OCI-LY1 (cell line): ENCODE measurements at regions not wholly inside any gene's neighbourhood (a gene's known extent, or its start where the extent isn't known, plus 50 kb on each side); places are given as distances from the start of the nearest gene placed in this dataset.

ENCODE experiments used
- H2AFZ ChIP-seq: fragments of 200-600 bp; sonication (generic), shearing (Covaris generic); 2 replicates; pipeline ENCODE4 v1.6.0; 2014; ENCODE audit warnings: antibody characterized with exemption, mild to moderate bottlenecking, low read length
- H3F3A ChIP-seq: fragments of 200-600 bp; sonication (generic), shearing (Covaris generic); 2 replicates; pipeline ENCODE4 v1.6.0; 2014; ENCODE audit warnings: mild to moderate bottlenecking, antibody characterized with exemption, low read length, moderate library complexity; ENCODE audit not compliant: insufficient read depth
- H3K27ac ChIP-seq: fragments of 200-600 bp; sonication (generic); 2 replicates; pipeline ENCODE4 v1.5.1; 2014; ENCODE audit warnings: low read length, mixed run types, mild to moderate bottlenecking, low read depth; ENCODE audit not compliant: poor library complexity, severe bottlenecking
- H3K27me3 ChIP-seq: fragments of 200-600 bp; sonication (generic); 2 replicates; pipeline ENCODE4 v1.6.0; 2014; ENCODE audit warnings: antibody characterized with exemption, mild to moderate bottlenecking, low read length, moderate library complexity; ENCODE audit not compliant: insufficient read depth
- H3K36me3 ChIP-seq: fragments of 200-600 bp; sonication (generic); 2 replicates; pipeline ENCODE4 v1.6.1; 2014; ENCODE audit warnings: mild to moderate bottlenecking, antibody characterized with exemption, low read length, moderate library complexity, mixed read lengths; ENCODE audit not compliant: insufficient read depth
- H3K4me1 ChIP-seq: fragments of 200-600 bp; sonication (generic); 2 replicates; pipeline ENCODE4 v1.5.1; 2014; ENCODE audit warnings: mild to moderate bottlenecking, low read length, moderate library complexity; ENCODE audit not compliant: insufficient read depth, severe bottlenecking
- H3K4me2 ChIP-seq: fragments of 200-600 bp; sonication (generic), shearing (Covaris generic); 2 replicates; pipeline ENCODE4 v1.6.1; 2014; ENCODE audit warnings: low read length
- H3K4me3 ChIP-seq: fragments of 200-600 bp; sonication (generic); 2 replicates; pipeline ENCODE4 v1.5.1; 2014; ENCODE audit warnings: low read length, low read depth, mild to moderate bottlenecking, mixed read lengths; ENCODE audit not compliant: poor library complexity, severe bottlenecking
- H3K79me2 ChIP-seq: fragments of 200-600 bp; shearing (Covaris generic); 2 replicates; pipeline ENCODE4 v1.6.1; 2016; ENCODE audit warnings: mixed run types, low read length, mixed read lengths; ENCODE audit not compliant: insufficient read depth
- H3K9ac ChIP-seq: fragments of 200-600 bp; sonication (generic), shearing (Covaris generic); 2 replicates; pipeline ENCODE4 v1.6.1; 2014; ENCODE audit warnings: mild to moderate bottlenecking, low read length, mixed read lengths
- H3K9me2 ChIP-seq: fragments of 200-600 bp; sonication (generic), shearing (Covaris generic); 2 replicates; pipeline ENCODE4 v1.6.1; 2014; ENCODE audit warnings: low read depth, mild to moderate bottlenecking, low read length, mixed read lengths
- H3K9me3 ChIP-seq: fragments of 200-600 bp; shearing (Covaris generic); 2 replicates; pipeline ENCODE4 v1.6.1; 2014; ENCODE audit warnings: low read length, mixed read lengths
- H4K20me1 ChIP-seq: fragments of 200-600 bp; sonication (generic), shearing (Covaris generic); 2 replicates; pipeline ENCODE4 v1.6.0; 2016; ENCODE audit warnings: mild to moderate bottlenecking, low read length; ENCODE audit not compliant: insufficient read depth
- CTCF ChIP-seq: fragments of 200-600 bp; sonication (generic), shearing (Covaris generic); IDR thresholded peaks from 2 replicates; pipeline ENCODE4 v1.5.1; 2017; ENCODE audit warnings: mild to moderate bottlenecking, antibody characterized with exemption, low read length, moderate library complexity, mixed read lengths
- EZH2 ChIP-seq: fragments of 200-600 bp; sonication (generic), shearing (Covaris generic); IDR thresholded peaks from 2 replicates; pipeline ENCODE4 v1.8.0; 2017; ENCODE audit warnings: borderline replicate concordance, mixed run types, mild to moderate bottlenecking, antibody characterized with exemption, low read length, moderate library complexity, mixed read lengths

GRCh38 chr12:75706786-75707605, 195.6 kb upstream of the KRR1 start:
- Histone ChIP-seq H3F3A (no peaks in the 10 kb centered on the region), H3K4me1 (no peaks in the 10 kb centered on the region), H3K9ac (no peak overlapping the region), H3K4me3 (no peak overlapping the region), H3K27ac (no peak overlapping the region), H2AFZ (no peak overlapping the region), H4K20me1 (no peaks in the 10 kb centered on the region), H3K9me2 (no peaks in the 10 kb centered on the region), H3K9me3 (no peaks in the 10 kb centered on the region), H3K4me2 (no peak overlapping the region), H3K27me3 (no peaks in the 10 kb centered on the region), H3K79me2 (no peaks in the 10 kb centered on the region), H3K36me3 (no peaks in the 10 kb centered on the region)
- TF ChIP-seq EZH2, result no peak
- no peak for TF ChIP-seq CTCF

- no peak overlapping the region for H3K9ac ChIP-seq
- no peak overlapping the region for H3K27ac ChIP-seq
- H3K4me3 ChIP-seq, result no peak overlapping the region
- H3K4me1 ChIP-seq, result no peaks in the 10 kb centered on the region
- H3K27me3 ChIP-seq, result no peaks in the 10 kb centered on the region
- no peaks in the 10 kb centered on the region for H4K20me1 ChIP-seq
- no peak overlapping the region for H2AFZ ChIP-seq
- TF ChIP-seq EZH2 (no peak), CTCF (no peak)
- no peaks in the 10 kb centered on the region for H3K79me2 ChIP-seq
- H3F3A ChIP-seq, result no peaks in the 10 kb centered on the region
- H3K9me3 ChIP-seq, result no peaks in the 10 kb centered on the region
- no peaks in the 10 kb centered on the region for H3K9me2 ChIP-seq
- no peaks in the 10 kb centered on the region for H3K36me3 ChIP-seq
- no peak overlapping the region for H3K4me2 ChIP-seq
Measured at GRCh38 chr12:75705749-75706711, 194.6 kb upstream of the KRR1 start.

GRCh38 chr12:75704664-75705063, 193.3 kb upstream of the KRR1 start:
- Histone ChIP-seq H2AFZ (no peak overlapping the region), H3K4me2 (no peak overlapping the region), H3K79me2 (no peaks in the 10 kb centered on the region), H3K27me3 (no peaks in the 10 kb centered on the region), H3K9ac (no peak overlapping the region), H4K20me1 (no peaks in the 10 kb centered on the region), H3F3A (no peaks in the 10 kb centered on the region), H3K9me2 (no peaks in the 10 kb centered on the region), H3K36me3 (no peaks in the 10 kb centered on the region), H3K4me3 (no peak overlapping the region), H3K9me3 (no peaks in the 10 kb centered on the region), H3K27ac (no peak overlapping the region), H3K4me1 (no peaks in the 10 kb centered on the region)
- TF ChIP-seq CTCF (no peak), EZH2 (no peak)
